Inferior parietal cortex (tissue), 1 donor: ENCODE measurements at regions not wholly inside any gene's neighbourhood (a gene's known extent, or its start where the extent isn't known, plus 50 kb on each side); places are given as distances from the start of the nearest gene placed in this dataset.
"Not testable (repeated sequence)": the region's sequence is repeated elsewhere in the genome, so short reads cannot be mapped to it uniquely, and the experiment has no call there.

Source experiments
- DNase-seq: peaks from one replicate; pipeline ENCODE4 v3.0.0-alpha.2; 2016; ENCODE audit errors: extremely low spot score

DNA sequence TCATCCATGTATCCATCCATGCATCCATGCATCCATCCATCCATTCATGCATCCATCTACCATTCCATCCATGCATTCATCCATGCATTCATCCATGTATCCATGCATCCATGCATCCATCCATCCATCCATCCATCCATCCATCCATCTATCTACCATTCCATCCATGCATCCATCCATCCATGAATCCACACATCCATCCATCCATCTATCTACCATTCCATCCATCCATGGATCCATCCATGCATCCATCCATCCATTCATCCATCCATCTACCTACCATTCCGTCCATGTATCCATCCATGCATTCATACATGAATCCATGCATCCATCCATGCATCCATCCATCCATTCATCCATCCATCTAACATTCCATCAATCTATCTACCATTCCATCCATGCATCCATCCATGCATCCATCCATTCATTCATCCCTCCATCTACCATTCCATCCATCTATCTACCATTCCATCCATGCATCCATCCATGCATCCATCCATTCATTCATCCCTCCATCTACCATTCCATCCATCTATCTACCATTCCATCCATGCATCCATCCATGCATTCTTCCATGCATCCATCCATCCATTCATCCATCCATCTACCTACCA is 257.2 kb downstream of the CRLF2 start:
- DNase-seq: not testable (repeated sequence)

- no peak for DNase-seq
These were observed 258.5 kb downstream of the CRLF2 start for GRCh38 chrX:953879-954482.

DNA sequence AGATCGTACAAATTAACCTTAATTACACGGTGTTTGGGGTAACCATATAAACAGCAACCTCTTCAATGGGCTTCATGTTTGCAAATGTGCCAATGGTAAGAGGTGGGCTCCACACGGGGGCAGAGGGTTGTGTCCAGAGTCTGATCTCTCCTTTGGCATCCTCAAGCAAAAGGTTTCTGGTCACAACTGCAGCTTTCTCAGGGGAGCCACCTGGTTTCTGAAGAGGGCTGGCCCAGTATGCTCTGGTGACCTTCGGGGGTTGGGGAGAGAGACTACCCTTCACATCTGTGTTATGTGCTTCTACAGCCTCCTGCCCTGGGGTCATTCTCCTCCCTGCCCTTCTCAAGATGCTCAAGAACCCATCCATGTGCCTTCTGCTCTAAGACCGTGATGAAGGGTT is 259.6 kb downstream of the CRLF2 start:
- DNase-seq: no peak

GRCh38 chrX:947262-947661 is 265.2 kb downstream of the CRLF2 start:
- DNase-seq: not testable (repeated sequence)

DNA sequence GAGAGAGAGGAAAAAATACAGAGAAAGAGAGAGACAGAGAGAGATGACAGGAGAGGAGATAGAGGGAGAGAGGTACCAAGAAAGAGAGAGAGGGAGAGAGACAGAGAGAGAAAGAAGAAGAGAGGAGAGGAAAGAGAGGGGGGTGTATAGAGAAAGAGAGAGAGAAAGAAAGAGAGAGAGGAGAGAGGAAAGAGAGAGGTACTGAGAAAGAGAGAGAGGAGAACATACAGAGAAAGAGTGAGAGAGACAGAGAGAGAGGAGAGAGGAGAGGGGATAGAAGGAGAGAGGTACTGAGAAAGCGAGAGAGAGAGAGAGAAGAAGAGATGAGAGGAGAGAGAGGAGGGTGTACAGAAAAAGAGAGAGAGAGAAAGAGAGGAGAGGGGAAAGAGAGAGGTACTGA is 269.4 kb downstream of the CRLF2 start:
- no peak for DNase-seq

DNA sequence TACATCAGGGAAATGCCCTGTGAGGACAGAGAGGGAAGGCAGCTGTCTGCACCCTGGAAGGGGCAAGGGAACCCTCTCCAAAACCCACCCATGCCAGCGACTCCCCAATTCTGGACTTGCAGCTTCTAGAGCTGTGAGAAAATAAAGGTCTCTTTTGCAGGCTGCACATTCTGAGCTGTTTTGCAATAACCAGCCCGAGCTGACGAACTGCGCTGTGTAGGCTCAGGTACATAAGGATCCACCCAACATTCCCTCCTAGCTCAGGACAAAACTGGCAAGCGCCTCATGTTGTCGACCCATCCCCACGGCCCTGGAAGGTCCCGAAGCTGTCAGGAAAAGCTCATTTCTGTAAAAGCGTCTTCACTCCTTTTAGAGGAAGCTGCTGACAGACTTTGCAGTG is 271.8 kb downstream of the CRLF2 start:
- no peak for DNase-seq

GRCh38 chrX:936979-937769 is 275.3 kb downstream of the CRLF2 start:
- DNase-seq: no peak

- DNase-seq: no peak
These were observed 278.8 kb downstream of the CRLF2 start for GRCh38 chrX:933611-934010.

DNA sequence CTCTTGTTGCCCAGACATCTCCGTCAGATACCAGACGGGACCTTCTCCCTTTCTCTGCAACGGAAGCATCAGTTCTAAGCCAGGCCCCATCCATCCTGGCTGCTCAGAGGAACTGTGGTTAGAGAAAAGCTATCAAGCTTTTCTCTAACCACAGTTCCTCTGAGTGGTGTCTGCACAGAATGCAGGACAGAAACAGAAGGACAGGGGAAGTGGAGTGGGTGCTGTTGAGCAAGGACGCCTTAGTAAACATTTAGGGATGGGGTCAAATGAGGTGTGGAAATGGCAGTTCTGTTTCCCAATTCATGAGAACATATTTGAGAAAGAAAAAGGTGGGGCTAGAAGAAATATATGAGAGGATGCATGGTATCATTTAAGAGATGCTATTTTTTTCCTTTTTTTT is 283.8 kb downstream of the CRLF2 start:
- DNase-seq: no peak

- no peak for DNase-seq
These were observed 285.5 kb downstream of the CRLF2 start for GRCh38 chrX:926991-927390.

- DNase-seq: no peak
These were observed 286.4 kb downstream of the CRLF2 start for GRCh38 chrX:926070-926469.

- DNase-seq: no peak
These were observed 286.8 kb downstream of the CRLF2 start for GRCh38 chrX:925652-926061.

DNA sequence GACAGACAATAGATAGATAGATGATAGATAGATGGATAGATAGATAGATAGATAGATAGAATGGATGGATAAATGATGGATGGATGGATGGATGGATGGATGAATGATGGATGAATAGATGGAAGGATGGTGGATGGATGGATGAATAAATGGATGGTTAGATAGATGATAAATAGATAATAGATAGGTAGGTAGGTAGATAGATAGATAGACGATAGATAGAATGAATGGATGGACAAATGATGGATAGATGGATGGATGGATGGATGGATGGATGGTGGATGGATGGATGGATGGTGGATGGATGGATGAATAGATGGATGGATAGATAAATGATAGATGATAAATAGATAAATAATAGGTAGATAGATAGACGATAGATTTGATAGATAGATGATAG is 287.4 kb downstream of the CRLF2 start:
- no peak for DNase-seq

GRCh38 chrX:924017-924416 is 288.4 kb downstream of the CRLF2 start:
- no peak for DNase-seq

- DNase-seq: no peak
These were observed 289.7 kb downstream of the SHOX start for GRCh38 chrX:920234-920799.

DNA sequence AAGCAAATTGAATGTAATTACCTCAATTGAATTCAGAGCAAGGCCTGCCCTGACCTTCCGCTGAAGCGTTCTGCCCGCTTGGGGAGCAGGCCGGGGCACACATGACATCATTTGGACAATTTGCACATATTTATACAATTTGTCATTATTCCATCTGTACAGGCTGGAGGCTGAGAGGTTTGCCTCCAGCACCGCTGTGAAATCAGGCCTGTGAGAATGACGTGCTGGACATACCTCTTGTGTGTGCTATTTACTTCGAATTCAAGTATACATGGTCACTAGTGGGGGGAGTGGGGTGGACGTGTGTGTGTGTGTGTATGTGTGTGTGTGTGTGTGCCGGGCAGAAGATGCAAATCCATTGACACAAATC is 285.6 kb downstream of the SHOX start:
- no peak for DNase-seq

GRCh38 chrX:915427-916229 is 285.0 kb downstream of the SHOX start:
- DNase-seq: no peak

DNA sequence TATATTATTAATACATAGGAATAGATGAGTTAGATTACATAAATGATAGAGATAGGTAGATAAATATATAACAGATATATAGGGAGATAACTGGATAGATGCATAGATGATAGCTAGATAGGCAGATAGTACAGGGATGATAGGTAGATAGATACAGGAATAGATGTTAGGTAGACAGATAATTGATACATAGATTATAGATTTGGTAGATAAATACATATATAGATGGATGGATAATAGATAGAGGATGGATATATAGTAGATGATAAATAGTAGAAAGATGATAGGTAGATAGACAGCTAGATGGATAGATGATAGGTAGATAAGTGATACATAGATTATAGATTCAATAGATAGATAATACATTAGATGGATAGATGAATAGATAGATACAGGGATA is 283.6 kb downstream of the SHOX start:
- DNase-seq: no peak

DNA sequence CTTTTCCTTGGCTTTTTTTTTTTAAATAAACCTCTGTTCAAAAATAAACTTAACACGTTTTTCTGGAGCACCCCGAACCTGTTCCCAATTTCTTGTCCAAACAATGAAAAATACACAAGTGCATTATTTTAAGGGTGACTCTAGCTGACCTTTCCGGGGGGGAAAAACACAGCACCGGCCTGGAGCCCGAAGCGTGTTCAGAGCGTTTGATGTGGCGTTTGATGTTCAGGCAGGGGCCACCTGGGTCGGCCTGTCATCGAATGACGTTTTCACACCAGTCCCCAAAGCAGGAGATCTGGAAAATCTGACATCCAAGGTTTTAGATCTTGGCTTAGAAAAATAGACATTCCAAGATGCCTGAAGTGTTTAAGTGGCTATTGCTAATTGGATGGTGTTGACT is 282.1 kb downstream of the SHOX start:
- DNase-seq: no peak

DNA sequence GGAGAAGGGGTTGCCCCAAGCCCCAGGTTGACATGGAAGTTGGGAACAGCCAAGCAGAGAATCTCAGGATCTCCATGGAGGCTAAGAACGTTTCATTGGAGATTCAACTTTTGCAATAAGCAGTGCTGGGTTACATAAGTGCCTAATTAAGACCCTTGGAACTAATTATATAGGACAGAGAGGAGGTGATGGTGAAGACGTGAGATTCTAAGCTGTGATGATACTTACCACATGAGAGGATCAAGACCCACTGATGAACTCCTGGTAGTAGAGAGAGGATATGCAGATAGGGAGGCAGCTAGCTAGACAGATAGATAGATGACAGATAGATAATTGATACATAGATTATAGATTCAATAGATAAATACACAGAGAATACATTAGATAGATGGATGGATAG is 278.5 kb downstream of the SHOX start:
- not testable (repeated sequence) for DNase-seq

DNA sequence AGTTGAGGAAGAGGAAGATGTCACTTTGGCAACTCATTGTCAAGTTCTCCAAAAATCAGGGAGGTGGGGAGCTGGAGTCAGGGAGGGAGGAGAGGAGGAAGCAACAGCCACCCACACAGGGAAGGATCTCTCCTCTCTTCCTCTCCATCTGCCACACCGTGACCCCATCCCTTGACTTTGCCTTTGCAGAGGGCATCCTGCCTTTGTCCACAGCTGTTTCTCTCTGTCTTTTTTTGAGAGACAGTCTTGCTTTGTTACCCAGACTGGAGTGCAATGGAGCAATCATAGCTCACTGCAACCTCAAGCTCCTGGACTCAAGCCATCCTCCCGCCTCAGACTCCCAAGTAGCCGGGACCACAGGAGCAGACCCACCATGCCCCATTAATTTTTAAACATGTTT is 276.0 kb downstream of the SHOX start:
- no peak for DNase-seq
